NT2/D1 (cell line): ENCODE measurements at regions not wholly inside any gene's neighbourhood (a gene's known extent, or its start where the extent isn't known, plus 50 kb on each side); places are given as distances from the start of the nearest gene placed in this dataset.

ENCODE experiments used
- SUZ12 ChIP-seq: IDR thresholded peaks from 2 replicates; pipeline ENCODE4 v1.6.1; 2011; ENCODE audit not compliant: insufficient read length, insufficient read depth; ENCODE audit errors: extremely low read depth
- YY1 ChIP-seq: IDR thresholded peaks from 2 replicates; pipeline ENCODE4 v1.6.1; 2011; ENCODE audit not compliant: insufficient read length, insufficient read depth

GRCh38 chr13:109670776-109671175 is 115.6 kb downstream of the IRS2 start:
- TF ChIP-seq YY1 = no peak
- no peak for TF ChIP-seq SUZ12
